CD4-positive, CD25-positive, alpha-beta regulatory T cell (primary cell): ENCODE measurements at regions not wholly inside any gene's neighbourhood (a gene's known extent, or its start where the extent isn't known, plus 50 kb on each side); places are given as distances from the start of the nearest gene placed in this dataset.

Experiments
- ATAC-seq, 2 donors: fragments of 150-1000 bp; cut with Tn5 transposase; one replicate each; pipeline ENCODE4 v1.10.0; 2021; ENCODE audit warnings: low read depth in 2 of 2, moderate number of reproducible peaks in 2 of 2, moderate library complexity in 1 of 2
- DNase-seq, 3 donors: peaks; one replicate each; pipeline versions ENCODE4 v3.0.0 to v3.0.0-alpha.2; 2012 to 2022; ENCODE audit warnings: mixed read lengths in 1 of 3
- H3K27ac ChIP-seq: one replicate; pipeline ENCODE4 v1.7.0; 2013; ENCODE audit warnings: mild to moderate bottlenecking, low read length; ENCODE audit not compliant: insufficient read depth, poor library complexity, severe bottlenecking
- H3K27me3 ChIP-seq: one replicate; pipeline ENCODE4 v1.7.0; 2013; ENCODE audit warnings: low read length; ENCODE audit not compliant: control insufficient read depth, insufficient read depth
- H3K36me3 ChIP-seq: one replicate; pipeline ENCODE4 v1.7.0; 2013; ENCODE audit warnings: mild to moderate bottlenecking, low read length, moderate library complexity; ENCODE audit not compliant: control insufficient read depth, insufficient read depth
- H3K4me1 ChIP-seq: 2 replicates; pipeline ENCODE4 v1.7.0; 2013; ENCODE audit warnings: mild to moderate bottlenecking, low read length; ENCODE audit not compliant: insufficient read depth, control insufficient read depth, poor library complexity, severe bottlenecking
- H3K4me3 ChIP-seq: one replicate; pipeline ENCODE4 v1.7.0; 2013; ENCODE audit warnings: low read depth, mild to moderate bottlenecking, low read length, moderate library complexity
- H3K9me3 ChIP-seq, 2 experiments: 1 replicate in 1 of 2; 2 replicates in 1 of 2; pipeline ENCODE4 v1.7.0; 2013; ENCODE audit warnings: low read length in 2 of 2, mild to moderate bottlenecking in 1 of 2, moderate library complexity in 1 of 2; ENCODE audit not compliant: control insufficient read depth in 2 of 2
- H3K27ac Mint-ChIP-seq, 3 donors: one replicate each; pipeline ENCODE4 v1.8.0; 2020 to 2022; ENCODE audit warnings: mild to moderate bottlenecking in 3 of 3, mixed read lengths in 3 of 3, moderate library complexity in 2 of 3
- H3K27me3 Mint-ChIP-seq: one replicate; pipeline ENCODE4 v1.8.0; 2022; ENCODE audit warnings: mild to moderate bottlenecking, mixed read lengths
- H3K36me3 Mint-ChIP-seq: one replicate; pipeline ENCODE4 v1.8.0; 2020; ENCODE audit warnings: mixed read lengths
- H3K4me1 Mint-ChIP-seq, 4 donors: one replicate each; pipeline ENCODE4 v1.8.0; 2020 to 2022; ENCODE audit warnings: mixed read lengths in 4 of 4, mild to moderate bottlenecking in 1 of 4
- H3K4me3 Mint-ChIP-seq, 4 donors: one replicate each; pipeline ENCODE4 v1.8.0; 2020 to 2022; ENCODE audit warnings: mild to moderate bottlenecking in 4 of 4, mixed read lengths in 4 of 4, moderate library complexity in 3 of 4
- H3K9me3 Mint-ChIP-seq, 7 donors: one replicate each; pipeline ENCODE4 v1.8.0; 2020 to 2022; ENCODE audit warnings: mixed read lengths in 7 of 7, mild to moderate bottlenecking in 3 of 7, moderate library complexity in 2 of 7

GRCh38 chr6:1122083-1122482 is 189.8 kb upstream of the FOXQ1 start:
- no peak overlapping the region for H3K4me3 ChIP-seq
- no peaks in the 10 kb centered on the region for H3K9me3 ChIP-seq
- ATAC-seq = no peak
- Mint-ChIP-seq H3K9me3 (peaks cover 0 to 2% (median 0%) of the 10 kb centered on the region in 7 donors), H3K4me3 (no peak overlapping the region), H3K36me3 (no peaks in the 10 kb centered on the region), H3K27me3 (peaks cover 14% of the 10 kb centered on the region), H3K27ac (no peak overlapping the region), H3K4me1 (no peaks in the 10 kb centered on the region)
- H3K27ac ChIP-seq = no peak overlapping the region
- DNase-seq = no peak
- H3K27me3 ChIP-seq = peaks cover 2% of the 10 kb centered on the region
- no peaks in the 10 kb centered on the region for H3K4me1 ChIP-seq
- H3K36me3 ChIP-seq = no peaks in the 10 kb centered on the region

- Mint-ChIP-seq H3K27ac (no peak overlapping the region), H3K36me3 (no peaks in the 10 kb centered on the region), H3K4me1 (no peaks in the 10 kb centered on the region), H3K9me3 (peaks cover 0 to 2% (median 0%) of the 10 kb centered on the region in 7 donors), H3K27me3 (peaks cover 23% of the 10 kb centered on the region), H3K4me3 (no peak overlapping the region)
- Histone ChIP-seq H3K27ac (no peak overlapping the region), H3K9me3 (no peaks in the 10 kb centered on the region), H3K36me3 (no peaks in the 10 kb centered on the region), H3K4me1 (no peaks in the 10 kb centered on the region), H3K4me3 (no peak overlapping the region), H3K27me3 (peaks cover 2% of the 10 kb centered on the region)
- no peak for ATAC-seq
- no peak for DNase-seq
Observed at GRCh38 chr6:1118287-1118647, 193.6 kb upstream of the FOXQ1 start.

- peaks cover 0 to 2% (median 0%) of the 10 kb centered on the region in 7 donors for H3K9me3 Mint-ChIP-seq
- no peaks in the 10 kb centered on the region for H3K4me1 Mint-ChIP-seq
- Histone ChIP-seq H3K36me3 (no peaks in the 10 kb centered on the region), H3K27me3 (peaks cover 2% of the 10 kb centered on the region), H3K4me1 (no peaks in the 10 kb centered on the region), H3K4me3 (no peak overlapping the region), H3K27ac (no peak overlapping the region), H3K9me3 (no peaks in the 10 kb centered on the region)
- H3K36me3 Mint-ChIP-seq = no peaks in the 10 kb centered on the region
- no peak for ATAC-seq
- H3K27me3 Mint-ChIP-seq = peaks cover 26% of the 10 kb centered on the region
- no peak overlapping the region for H3K27ac Mint-ChIP-seq
- no peak for DNase-seq
- H3K4me3 Mint-ChIP-seq = no peak overlapping the region
Observed at GRCh38 chr6:1117530-1118286, 194.2 kb upstream of the FOXQ1 start.

- H3K9me3 Mint-ChIP-seq = peaks cover 0 to 2% (median 0%) of the 10 kb centered on the region in 7 donors
- no peaks in the 10 kb centered on the region for H3K36me3 Mint-ChIP-seq
- no peak overlapping the region for H3K27ac ChIP-seq
- H3K27ac Mint-ChIP-seq = no peak overlapping the region
- H3K36me3 ChIP-seq = no peaks in the 10 kb centered on the region
- ATAC-seq = no peak
- no peak for DNase-seq
- no peak overlapping the region for H3K4me3 ChIP-seq
- no peaks in the 10 kb centered on the region for H3K9me3 ChIP-seq
- H3K4me3 Mint-ChIP-seq = no peak overlapping the region
- peaks cover 2% of the 10 kb centered on the region for H3K27me3 ChIP-seq
- H3K27me3 Mint-ChIP-seq = peaks cover 28% of the 10 kb centered on the region
- no peaks in the 10 kb centered on the region for H3K4me1 Mint-ChIP-seq
- no peaks in the 10 kb centered on the region for H3K4me1 ChIP-seq
Observed at GRCh38 chr6:1116149-1116548, 195.7 kb upstream of the FOXQ1 start.

GRCh38 chr6:1113916-1114540 is 197.9 kb upstream of the FOXQ1 start:
- Histone ChIP-seq H3K4me1 (no peaks in the 10 kb centered on the region), H3K27me3 (no peaks in the 10 kb centered on the region), H3K9me3 (no peaks in the 10 kb centered on the region), H3K36me3 (no peaks in the 10 kb centered on the region), H3K27ac (no peak overlapping the region), H3K4me3 (no peak overlapping the region)
- Mint-ChIP-seq H3K4me3 (no peak overlapping the region), H3K9me3 (peaks cover 0 to 2% (median 0%) of the 10 kb centered on the region in 7 donors), H3K36me3 (no peaks in the 10 kb centered on the region), H3K27me3 (peaks cover 21% of the 10 kb centered on the region), H3K4me1 (no peaks in the 10 kb centered on the region), H3K27ac (no peak overlapping the region)
- ATAC-seq (no peak), DNase-seq (no peak)

GRCh38 chr6:1111361-1111760 is 200.5 kb upstream of the FOXQ1 start:
- H3K4me1 ChIP-seq = no peaks in the 10 kb centered on the region
- H3K27ac ChIP-seq = no peak overlapping the region
- DNase-seq = no peak
- Mint-ChIP-seq H3K9me3 (peaks cover 0 to 3% (median 0%) of the 10 kb centered on the region in 7 donors), H3K27ac (no peak overlapping the region), H3K4me3 (no peak overlapping the region), H3K36me3 (no peaks in the 10 kb centered on the region), H3K4me1 (no peaks in the 10 kb centered on the region), H3K27me3 (peaks cover 18% of the 10 kb centered on the region)
- no peak overlapping the region for H3K4me3 ChIP-seq
- H3K36me3 ChIP-seq = no peaks in the 10 kb centered on the region
- H3K27me3 ChIP-seq = no peaks in the 10 kb centered on the region
- ATAC-seq = no peak
- H3K9me3 ChIP-seq = no peaks in the 10 kb centered on the region

GRCh38 chr6:1110941-1111349 is 201.0 kb upstream of the FOXQ1 start:
- Mint-ChIP-seq H3K9me3 (peaks cover 0 to 3% (median 0%) of the 10 kb centered on the region in 7 donors), H3K27me3 (peaks cover 20% of the 10 kb centered on the region), H3K4me1 (no peaks in the 10 kb centered on the region), H3K4me3 (no peak overlapping the region), H3K27ac (no peak overlapping the region), H3K36me3 (no peaks in the 10 kb centered on the region)
- no peaks in the 10 kb centered on the region for H3K9me3 ChIP-seq
- H3K27ac ChIP-seq = no peak overlapping the region
- no peaks in the 10 kb centered on the region for H3K27me3 ChIP-seq
- DNase-seq = no peak
- H3K4me3 ChIP-seq = no peak overlapping the region
- ATAC-seq = no peak
- no peaks in the 10 kb centered on the region for H3K36me3 ChIP-seq
- H3K4me1 ChIP-seq = no peaks in the 10 kb centered on the region

GRCh38 chr6:1110164-1110563 is 201.7 kb upstream of the FOXQ1 start:
- ATAC-seq = no peak
- DNase-seq = no peak
- no peak overlapping the region for H3K27ac Mint-ChIP-seq
- H3K9me3 Mint-ChIP-seq = peaks cover 0 to 3% (median 0%) of the 10 kb centered on the region in 7 donors
- Histone ChIP-seq H3K36me3 (no peaks in the 10 kb centered on the region), H3K4me3 (no peak overlapping the region), H3K27me3 (no peaks in the 10 kb centered on the region), H3K4me1 (no peaks in the 10 kb centered on the region), H3K27ac (no peak overlapping the region), H3K9me3 (no peaks in the 10 kb centered on the region)
- no peaks in the 10 kb centered on the region for H3K36me3 Mint-ChIP-seq
- H3K4me1 Mint-ChIP-seq = no peaks in the 10 kb centered on the region
- H3K27me3 Mint-ChIP-seq = peaks cover 16% of the 10 kb centered on the region
- H3K4me3 Mint-ChIP-seq = no peak overlapping the region
